Occipital lobe (tissue), 2 donors: ENCODE measurements at regions not wholly inside any gene's neighbourhood (a gene's known extent, or its start where the extent isn't known, plus 50 kb on each side); places are given as distances from the start of the nearest gene placed in this dataset. TPM values are rescaled to one million over a fixed set of nuclear protein-coding genes. Genes with fewer than 3 reads are reported as not detected.
"Not testable (repeated sequence)": the region's sequence is repeated elsewhere in the genome, so short reads cannot be mapped to it uniquely, and the experiment has no call there.

Experiments
- DNase-seq: peaks from one replicate; lab custom pipeline; 2025; lab: John Stamatoyannopoulos, UW
- small RNA-seq: library from RNA; depleted of rRNA; stranded (forward); fragments of <200 nt; gene quantifications from one replicate; pipeline ENCODE3, GENCODE V24; 2014

DNA sequence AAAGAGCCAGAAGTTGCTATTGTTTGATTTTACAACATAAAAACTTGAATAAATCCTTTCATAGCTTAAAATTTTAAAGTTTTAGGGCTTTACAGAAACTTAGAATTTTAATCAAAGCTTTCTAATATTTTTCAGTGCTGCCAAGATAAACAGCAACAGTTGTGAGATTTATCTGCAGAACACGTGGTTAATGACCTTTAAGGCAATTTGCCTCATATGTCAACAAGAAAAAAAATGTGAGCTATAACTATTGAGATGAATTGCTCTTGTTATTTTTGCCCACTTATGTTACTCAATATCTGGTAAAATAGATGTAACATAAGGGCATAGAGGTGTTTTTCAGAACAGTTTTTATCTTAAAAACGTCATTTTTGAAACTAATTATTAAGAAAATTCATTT, 96.7 kb upstream of the NECTIN3 start:
- no peak for DNase-seq

DNA sequence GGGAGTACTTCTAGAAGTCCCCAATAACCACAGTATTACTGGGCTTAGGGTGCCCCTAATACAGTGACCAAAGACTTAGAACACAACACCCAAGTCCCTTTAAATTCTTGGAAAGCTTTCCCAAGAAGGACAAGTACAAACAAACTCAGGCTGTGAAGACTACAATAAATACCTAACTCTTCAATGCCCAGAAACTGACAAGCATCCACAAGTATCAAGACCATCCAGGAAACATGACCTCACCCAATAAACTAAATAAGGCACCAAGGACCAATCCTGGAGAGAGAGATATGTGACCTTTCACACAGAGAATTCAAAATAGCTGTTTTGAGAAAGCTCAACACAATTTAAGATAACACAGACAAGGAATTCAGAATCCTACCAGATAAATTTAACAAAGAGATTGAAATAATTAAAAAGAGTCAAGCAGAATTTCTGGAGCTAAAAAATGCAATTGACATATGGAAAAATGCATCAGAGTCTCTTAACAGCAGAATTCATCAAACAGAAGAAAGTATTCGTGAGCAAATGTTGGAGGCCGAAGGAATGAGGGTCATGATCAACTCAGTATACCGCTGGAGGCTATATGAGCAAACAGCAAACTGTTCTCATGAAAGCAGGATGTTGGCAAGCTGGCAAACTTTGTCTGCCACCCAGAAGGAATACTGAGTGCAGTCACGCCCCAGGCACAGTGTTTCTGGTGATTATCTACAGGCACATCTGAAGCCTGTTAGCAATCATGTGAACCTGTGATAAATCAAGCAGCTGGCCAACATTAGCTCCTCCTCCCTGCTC, 87.0 kb upstream of the NECTIN3 start:
- no peak for DNase-seq

GRCh38 chr3:110989446-110989845, 82.2 kb upstream of the NECTIN3 start:
- DNase-seq = no peak

DNA sequence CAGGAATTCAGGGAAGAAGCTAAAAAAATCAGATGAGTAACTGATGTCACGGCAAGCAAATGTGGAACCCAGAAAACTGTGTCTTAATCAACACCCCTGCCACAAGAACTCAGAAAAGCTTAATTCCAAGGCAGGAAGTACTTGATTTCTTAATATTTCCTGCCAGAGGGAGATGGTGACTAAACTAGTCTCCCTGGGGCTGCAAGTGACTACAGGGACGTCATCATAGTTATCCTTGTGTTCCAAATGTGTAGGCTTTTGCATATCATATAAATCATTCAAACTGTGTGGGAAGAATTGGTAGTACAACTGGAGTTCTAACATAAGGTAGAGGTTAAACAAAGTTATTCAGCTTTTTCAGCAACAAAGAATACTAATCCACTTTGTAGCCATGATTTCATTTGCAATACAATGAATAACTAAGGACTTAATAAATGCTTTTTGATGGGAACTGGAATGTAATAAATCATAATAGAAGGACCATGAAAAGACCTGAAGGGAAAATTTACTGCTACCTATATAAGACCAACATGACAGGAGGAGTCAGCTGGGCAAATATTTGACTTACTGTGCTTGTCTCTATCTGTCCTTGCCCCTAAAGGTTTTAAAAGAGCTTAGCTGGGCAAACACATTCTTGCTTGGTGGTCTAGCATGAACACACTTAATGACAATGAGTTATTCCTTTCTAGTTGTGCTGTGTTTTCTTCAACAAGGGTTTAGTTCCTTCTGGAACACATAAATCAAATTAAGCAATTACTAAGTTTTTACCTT, 76.0 kb upstream of the NECTIN3 start:
- no peak for DNase-seq

DNA sequence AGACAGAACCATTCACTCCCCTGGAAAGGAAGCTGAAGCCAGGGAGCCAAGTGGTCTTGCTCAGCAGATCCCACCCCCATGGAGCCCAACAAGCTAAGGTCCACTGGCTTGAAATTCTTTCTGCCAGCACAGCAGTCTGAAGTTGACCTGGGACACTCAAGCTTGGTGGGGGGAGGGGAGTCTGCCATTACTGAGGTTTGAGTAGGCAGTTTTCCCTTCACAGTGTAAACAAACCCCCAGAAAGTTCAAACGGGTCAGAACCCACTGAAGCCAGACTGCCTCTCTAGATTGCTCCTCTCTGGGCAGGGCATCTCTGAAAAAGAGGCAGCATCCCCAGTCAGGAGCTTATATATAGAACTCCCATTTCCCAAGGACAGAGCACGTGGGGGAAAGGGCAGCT, 72.8 kb upstream of the NECTIN3 start:
- not testable (repeated sequence) for DNase-seq

- not testable (repeated sequence) for DNase-seq
These were observed 65.1 kb upstream of the NECTIN3 start for GRCh38 chr3:111006485-111006884.

- no peak for DNase-seq
These were observed 59.0 kb upstream of the NECTIN3 start for GRCh38 chr3:111012388-111013248.

Small RNA genes lying in the stretch of these regions (small RNA-seq; reads per million reads assigned to genes)
- gene AC078918.1 (not detected), gene MIR4445 (not detected), gene RF00019 (not detected), gene RNU6ATAC15P (not detected)
